Ishikawa (cell line): ENCODE measurements at regions not wholly inside any gene's neighbourhood (a gene's known extent, or its start where the extent isn't known, plus 50 kb on each side); places are given as distances from the start of the nearest gene placed in this dataset.

Experiments
- CEBPB ChIP-seq: IDR thresholded peaks from 2 replicates; pipeline ENCODE4 v1.6.1; 2012
- CREB1 ChIP-seq: IDR thresholded peaks from 2 replicates; pipeline ENCODE4 v1.6.1; 2012; ENCODE audit warnings: low read depth
- EGR1 ChIP-seq: IDR thresholded peaks from 2 replicates; pipeline ENCODE4 v1.6.1; 2012
- EP300 ChIP-seq: IDR thresholded peaks from 2 replicates; pipeline ENCODE4 v1.6.1; 2012; ENCODE audit warnings: borderline replicate concordance
- FOXM1 ChIP-seq: IDR thresholded peaks from 2 replicates; pipeline ENCODE4 v1.6.1; 2012; ENCODE audit warnings: low read depth, borderline replicate concordance
- MAX ChIP-seq: IDR thresholded peaks from 2 replicates; pipeline ENCODE4 v1.6.1; 2012
- NFIC ChIP-seq: IDR thresholded peaks from 2 replicates; pipeline ENCODE4 v1.6.1; 2012
- RAD21 ChIP-seq: IDR thresholded peaks from 2 replicates; pipeline ENCODE4 v1.6.1; 2012; ENCODE audit warnings: low read depth
- REST ChIP-seq: IDR thresholded peaks from 2 replicates; pipeline ENCODE4 v1.6.1; 2012; ENCODE audit warnings: low read depth, mild to moderate bottlenecking
- TAF1 ChIP-seq: IDR thresholded peaks from 2 replicates; pipeline ENCODE4 v1.6.1; 2012; ENCODE audit warnings: low read depth, mild to moderate bottlenecking
- TCF12 ChIP-seq: IDR thresholded peaks from 2 replicates; pipeline ENCODE4 v1.6.1; 2012; ENCODE audit warnings: low read depth
- TEAD4 ChIP-seq: IDR thresholded peaks from 2 replicates; pipeline ENCODE4 v1.6.1; 2012
- YY1 ChIP-seq: IDR thresholded peaks from 2 replicates; pipeline ENCODE4 v1.6.1; 2012; ENCODE audit warnings: low read depth
- ZBTB7A ChIP-seq: IDR thresholded peaks from 2 replicates; pipeline ENCODE4 v1.6.1; 2012; ENCODE audit warnings: low read depth

- TF ChIP-seq REST = no peak
- TF ChIP-seq EP300 = no peak
- no peak for TF ChIP-seq MAX
- TF ChIP-seq YY1 = no peak
- no peak for TF ChIP-seq TCF12
- TF ChIP-seq FOXM1 = no peak
- TF ChIP-seq RAD21 = no peak
- no peak for TF ChIP-seq TAF1
- no peak for TF ChIP-seq EGR1
- TF ChIP-seq ZBTB7A = no peak
- no peak for TF ChIP-seq CREB1
- no peak for TF ChIP-seq CEBPB
- no peak for TF ChIP-seq NFIC
- TF ChIP-seq TEAD4 = no peak
These were observed 107.8 kb upstream of the TNFSF11 start for GRCh38 chr13:42466123-42466522.
